Erythroblast (primary cell): ENCODE measurements at regions not wholly inside any gene's neighbourhood (a gene's known extent, or its start where the extent isn't known, plus 50 kb on each side); places are given as distances from the start of the nearest gene placed in this dataset.

Source experiments
- GATA1 ChIP-seq: IDR thresholded peaks from 2 replicates; pipeline ENCODE4 v1.6.1; 2011; ENCODE audit warnings: low read depth, mild to moderate bottlenecking, control low read depth, low read length, moderate library complexity
- POLR2A ChIP-seq: IDR thresholded peaks from 2 replicates; pipeline ENCODE4 v1.6.1; 2011; ENCODE audit warnings: mild to moderate bottlenecking, low read length

DNA sequence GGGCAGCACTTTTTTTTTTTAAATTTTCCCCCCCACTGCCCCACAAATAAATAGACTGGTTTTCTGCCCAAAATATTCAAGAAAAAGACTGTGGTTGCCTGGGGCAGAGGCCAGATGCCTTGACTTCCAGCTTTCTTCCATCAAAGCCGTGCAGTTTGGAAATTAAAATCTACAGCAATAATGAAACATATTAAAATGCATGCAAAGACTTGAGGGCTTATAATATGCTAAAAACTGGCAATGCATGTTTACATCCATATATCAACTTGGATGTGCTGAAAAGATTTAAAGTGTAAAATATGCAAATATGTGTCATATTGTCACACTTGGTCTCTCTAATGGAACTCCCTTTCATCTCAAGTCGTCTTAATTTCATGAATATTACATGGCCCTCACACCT lies 2036.2 kb upstream of the PIK3C3 start:
- TF ChIP-seq POLR2A = no peak
- no peak for TF ChIP-seq GATA1
